ENCODE measurements at regions not wholly inside any gene's neighbourhood (a gene's known extent, or its start where the extent isn't known, plus 50 kb on each side); places are given as distances from the start of the nearest gene placed in this dataset.
"Not testable (repeated sequence)": the region's sequence is repeated elsewhere in the genome, so short reads cannot be mapped to it uniquely, and the experiment has no call there.

DNA sequence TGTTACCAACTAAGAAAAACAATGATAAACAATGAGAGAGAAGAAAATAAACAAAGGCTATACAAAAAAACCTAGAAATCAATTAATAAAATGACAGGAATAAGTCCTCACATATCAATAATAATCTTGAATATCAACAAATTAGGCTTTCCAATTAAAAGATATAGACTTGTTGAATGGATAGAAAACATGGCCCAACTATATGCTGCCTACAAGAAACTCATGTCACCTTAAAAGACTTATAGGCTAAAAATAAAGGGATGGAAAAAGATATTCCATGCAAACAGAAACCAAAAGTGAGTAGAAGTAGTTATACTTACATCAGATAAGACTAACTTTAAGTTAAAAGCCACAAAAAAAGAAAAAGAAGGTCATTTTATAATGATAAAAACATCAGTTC lies 183.9 kb downstream of the MYRFL start:
- no peak for DNase-seq

DNA sequence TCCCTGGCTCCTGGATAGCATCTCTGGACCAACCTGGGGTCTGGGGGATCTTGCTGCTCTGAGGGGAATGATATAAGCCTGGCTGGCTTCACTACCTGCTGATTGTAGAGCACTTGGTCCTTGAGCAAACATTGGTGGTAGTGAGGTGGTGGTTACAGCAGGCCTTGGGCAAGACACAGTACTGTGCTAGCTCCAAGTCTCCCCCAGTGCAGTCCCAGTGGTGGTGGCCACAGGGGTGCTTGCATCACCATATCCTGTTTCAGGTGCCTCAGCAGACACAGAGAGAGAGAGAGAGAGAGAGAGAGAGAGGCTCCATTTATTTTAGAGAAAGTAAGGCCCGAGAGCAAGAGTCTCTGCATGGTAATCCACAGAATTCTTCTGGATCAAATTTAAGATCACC lies 186.3 kb downstream of the MYRFL start:
- DNase-seq, result no peak

- DNase-seq, result not testable (repeated sequence)
Measured at GRCh38 chr12:70013016-70013415, 188.0 kb downstream of the MYRFL start.

DNA sequence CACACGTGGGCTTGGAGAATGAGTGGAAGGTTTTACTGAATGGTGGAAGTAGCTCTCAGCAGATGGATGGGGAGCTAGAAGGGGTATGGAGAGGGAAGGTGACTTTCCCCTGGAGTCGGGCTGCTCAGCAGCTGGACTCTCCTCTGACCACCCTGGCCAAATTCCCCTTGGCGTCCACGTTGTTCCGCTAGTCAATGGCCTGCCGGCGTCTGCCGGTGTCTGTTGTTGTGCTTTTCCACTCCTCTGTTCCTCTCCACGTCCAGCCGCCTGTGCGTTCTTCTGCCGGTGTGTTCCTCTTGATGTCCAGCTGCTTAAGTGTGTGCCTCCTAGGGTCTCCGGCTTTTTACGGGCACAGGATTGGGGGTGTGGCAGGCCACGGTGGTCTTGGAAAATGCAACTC lies 203.5 kb downstream of the MYRFL start:
- DNase-seq, result no peak

- DNase-seq, result no peak
Measured at GRCh38 chr12:70028918-70029317, 203.9 kb downstream of the MYRFL start.

DNA sequence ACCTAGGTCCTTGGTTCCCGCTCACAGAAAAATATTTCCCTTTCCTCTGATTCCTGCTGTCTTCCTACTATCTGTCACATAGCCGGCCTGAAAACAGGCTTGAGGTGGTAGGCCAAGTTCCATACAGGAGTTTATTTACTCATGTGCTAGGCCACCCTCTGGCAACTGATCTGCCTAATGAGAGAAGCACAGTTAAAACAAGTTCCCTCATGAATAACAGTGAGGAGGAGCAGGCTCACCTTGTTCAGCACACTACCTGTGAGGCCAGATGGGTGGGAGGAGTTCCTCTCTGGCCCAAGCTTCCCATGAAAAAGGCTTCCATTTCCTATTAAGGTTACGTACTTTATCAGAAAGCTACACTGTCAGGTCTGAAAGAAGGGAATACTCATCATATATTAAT lies 206.0 kb downstream of the MYRFL start:
- DNase-seq, result no peak

DNA sequence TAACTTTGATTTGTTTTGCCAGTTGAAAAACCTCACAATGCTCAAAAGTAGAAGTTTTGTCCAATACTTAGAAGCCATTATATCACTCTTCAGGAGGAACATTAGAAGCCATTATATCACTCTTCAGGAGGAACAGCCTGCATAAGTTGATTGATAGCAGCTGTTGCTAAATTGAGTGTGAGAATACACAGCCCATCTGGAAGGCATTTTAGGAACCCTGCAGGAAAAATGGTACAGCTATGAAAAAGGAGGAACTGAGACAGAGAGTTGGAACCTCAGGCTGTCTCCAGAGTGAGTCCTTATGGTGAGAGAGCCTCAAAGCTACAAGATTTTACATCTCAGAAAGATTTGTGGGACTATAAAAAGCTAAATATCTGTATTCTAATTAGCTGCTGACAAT lies 207.0 kb downstream of the MYRFL start:
- DNase-seq, result peak; percentile 30

GRCh38 chr12:70033310-70033709 lies 208.3 kb downstream of the MYRFL start:
- no peak for DNase-seq

GRCh38 chr12:70040141-70040540 lies 203.1 kb upstream of the CNOT2 start:
- no peak for DNase-seq

GRCh38 chr12:70042675-70043074 lies 200.6 kb upstream of the CNOT2 start:
- DNase-seq, result no peak

DNA sequence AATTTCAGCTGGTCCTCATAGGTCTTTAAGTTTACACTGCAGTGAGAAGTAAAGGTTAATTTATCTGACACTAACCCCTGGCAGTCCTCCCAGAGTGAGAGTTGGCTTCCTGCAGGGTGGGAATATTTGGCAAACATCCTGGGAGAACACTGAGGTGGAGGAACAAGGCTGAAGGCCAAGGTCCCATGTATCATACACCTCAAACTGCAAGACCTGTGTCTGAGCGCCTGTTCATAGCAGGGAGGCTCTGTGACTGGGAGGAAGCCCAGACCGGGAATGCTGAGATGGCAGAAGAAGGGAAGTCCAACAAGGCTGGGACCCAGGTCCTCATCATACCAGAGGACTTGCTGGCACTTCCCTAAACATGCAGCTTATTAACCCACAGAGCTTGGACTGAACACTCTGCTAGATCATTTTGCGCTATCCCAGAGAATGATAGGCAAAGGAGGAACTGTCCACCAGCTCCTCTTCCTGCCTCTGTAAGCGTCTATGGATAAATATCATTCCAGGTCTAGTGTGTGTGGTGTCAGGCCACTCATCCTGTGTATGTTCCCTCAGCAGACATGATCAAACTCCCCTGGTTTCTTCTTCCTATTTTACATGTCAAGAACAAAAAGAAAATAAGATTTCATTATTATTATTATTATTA lies 199.6 kb upstream of the CNOT2 start:
- peak; percentile 39 for DNase-seq

GRCh38 chr12:70044167-70044566 lies 199.1 kb upstream of the CNOT2 start:
- no peak for DNase-seq

DNA sequence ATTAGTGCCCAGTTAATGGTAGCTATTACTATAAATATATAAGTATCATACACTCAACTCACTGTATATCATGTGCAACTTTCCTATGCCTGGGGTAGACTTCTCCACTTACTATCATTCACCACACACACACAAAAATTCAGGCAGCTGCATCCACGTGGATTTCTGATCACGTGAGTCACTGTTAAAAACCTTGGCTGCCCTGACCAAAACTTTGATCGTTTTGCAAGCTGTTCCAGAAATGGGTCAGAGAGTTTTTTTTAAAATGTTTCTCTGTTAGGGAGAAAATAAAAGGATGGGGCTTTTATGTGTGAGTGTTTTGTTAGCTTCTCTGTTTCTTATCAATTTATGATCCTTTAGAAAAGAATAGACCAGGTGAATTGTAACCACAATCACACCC lies 198.2 kb upstream of the CNOT2 start:
- DNase-seq, result no peak

DNA sequence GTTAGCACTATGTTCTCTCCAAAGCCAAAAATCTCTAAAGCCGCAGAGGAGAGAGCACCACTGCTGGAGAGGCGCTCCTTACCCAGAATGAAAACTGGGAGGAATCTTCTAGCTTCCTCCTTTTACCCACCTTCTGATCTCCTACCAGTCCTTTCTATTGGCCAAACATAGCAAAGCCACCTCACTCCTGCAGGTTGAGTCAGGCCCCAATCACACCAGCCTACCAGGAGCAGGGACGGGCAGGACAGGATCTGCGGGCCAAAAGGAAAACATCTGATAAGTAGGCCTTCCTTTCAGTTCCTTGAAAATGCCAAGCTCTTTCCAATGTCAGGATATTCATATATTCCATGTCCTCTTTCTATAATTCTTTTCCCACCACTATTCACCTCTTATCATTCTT lies 197.7 kb upstream of the CNOT2 start:
- no peak for DNase-seq

- DNase-seq, result no peak
Measured at GRCh38 chr12:70048521-70049250, 194.5 kb upstream of the CNOT2 start.

GRCh38 chr12:70049596-70050360 lies 193.5 kb upstream of the CNOT2 start:
- DNase-seq, result no peak

DNA sequence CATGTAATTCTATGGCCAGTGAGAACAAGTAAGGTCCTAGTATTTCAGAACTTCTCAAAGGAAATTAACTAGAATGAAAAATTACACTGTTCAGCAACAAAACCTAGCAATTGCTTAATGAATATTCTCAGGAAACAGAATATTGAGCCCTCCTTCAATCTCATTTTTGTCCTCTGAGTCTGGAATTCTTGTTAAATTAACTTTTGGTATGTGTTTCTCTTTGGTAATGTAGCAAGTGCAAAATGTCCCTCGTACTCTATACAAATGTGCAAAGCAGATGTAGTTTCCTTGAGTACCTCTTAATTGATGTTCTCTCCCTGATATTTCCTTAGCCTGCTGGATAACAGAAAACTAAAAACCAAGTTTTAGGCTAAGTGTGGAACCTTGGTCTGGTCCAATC lies 190.8 kb upstream of the CNOT2 start:
- DNase-seq, result no peak

DNA sequence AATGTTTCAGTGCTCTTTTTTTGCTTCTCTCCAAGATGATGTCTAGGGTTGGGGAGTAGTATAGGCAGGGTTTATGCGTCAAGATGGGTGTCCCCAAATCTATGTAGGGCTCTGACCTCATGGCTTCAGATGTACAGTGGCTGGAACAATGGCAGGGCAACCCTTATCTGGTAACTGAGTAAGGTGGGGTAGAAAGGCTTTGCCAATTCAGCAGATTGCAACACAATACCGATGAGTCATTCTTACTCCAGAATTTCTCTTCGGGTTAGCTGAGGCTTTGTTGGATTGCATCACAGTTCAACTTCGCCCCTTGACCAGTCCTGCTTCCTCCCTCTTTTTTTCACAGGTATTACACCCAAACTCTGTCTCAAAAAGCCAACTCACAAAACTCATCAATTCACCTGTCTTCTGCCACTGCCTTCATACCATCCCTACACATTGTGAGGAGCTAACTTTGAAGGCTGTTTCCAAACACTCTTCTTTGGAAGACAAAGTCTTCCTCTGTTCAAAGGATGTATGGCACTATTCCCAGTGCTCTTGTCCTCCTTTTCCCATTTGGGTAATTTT lies 190.2 kb upstream of the CNOT2 start:
- DNase-seq, result no peak

DNA sequence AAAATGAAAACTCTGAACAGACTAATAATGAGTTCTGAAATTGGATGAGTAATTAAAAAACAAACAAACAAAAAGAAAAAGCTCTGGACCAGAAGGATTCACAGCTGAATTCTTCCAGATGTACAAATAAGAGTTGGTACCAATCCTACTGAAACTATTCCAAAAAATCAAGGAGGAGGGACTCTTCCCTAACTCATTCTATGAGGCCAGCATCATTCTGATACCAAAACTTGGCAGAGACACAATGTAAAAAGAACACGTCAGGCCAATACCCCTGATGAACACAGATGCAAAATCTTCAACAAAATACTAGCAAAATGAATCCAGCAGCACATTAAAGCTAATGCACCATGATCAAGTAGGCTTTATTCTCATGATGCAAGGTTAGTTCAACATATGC lies 183.9 kb upstream of the CNOT2 start:
- peak; percentile 80 for DNase-seq

- no peak for DNase-seq
Measured at GRCh38 chr12:70060634-70061033, 182.6 kb upstream of the CNOT2 start.

GRCh38 chr12:70068743-70069142 lies 174.5 kb upstream of the CNOT2 start:
- DNase-seq, result no peak

- no peak for DNase-seq
Measured at GRCh38 chr12:70069221-70070105, 173.8 kb upstream of the CNOT2 start.

Measured in NCI-H446 treated with DMSO at 0.1 percent for 48 hours (cell line).